Tongue (tissue), 1 donor: ENCODE measurements at regions not wholly inside any gene's neighbourhood (a gene's known extent, or its start where the extent isn't known, plus 50 kb on each side); places are given as distances from the start of the nearest gene placed in this dataset.

Experiments
- DNase-seq: peaks from one replicate; pipeline ENCODE4 v3.0.0-alpha.2; 2015

- no peak for DNase-seq
Measured at GRCh38 chrX:112137276-112137675, 54.7 kb upstream of the TRPC5 start.
